ENCODE measurements at regions not wholly inside any gene's neighbourhood (a gene's known extent, or its start where the extent isn't known, plus 50 kb on each side); places are given as distances from the start of the nearest gene placed in this dataset.
A peak's percentile ranks its signal among the peaks of the same experiment; 100 is the strongest.
"Not testable (repeated sequence)": the region's sequence is repeated elsewhere in the genome, so short reads cannot be mapped to it uniquely, and the experiment has no call there.

DNA sequence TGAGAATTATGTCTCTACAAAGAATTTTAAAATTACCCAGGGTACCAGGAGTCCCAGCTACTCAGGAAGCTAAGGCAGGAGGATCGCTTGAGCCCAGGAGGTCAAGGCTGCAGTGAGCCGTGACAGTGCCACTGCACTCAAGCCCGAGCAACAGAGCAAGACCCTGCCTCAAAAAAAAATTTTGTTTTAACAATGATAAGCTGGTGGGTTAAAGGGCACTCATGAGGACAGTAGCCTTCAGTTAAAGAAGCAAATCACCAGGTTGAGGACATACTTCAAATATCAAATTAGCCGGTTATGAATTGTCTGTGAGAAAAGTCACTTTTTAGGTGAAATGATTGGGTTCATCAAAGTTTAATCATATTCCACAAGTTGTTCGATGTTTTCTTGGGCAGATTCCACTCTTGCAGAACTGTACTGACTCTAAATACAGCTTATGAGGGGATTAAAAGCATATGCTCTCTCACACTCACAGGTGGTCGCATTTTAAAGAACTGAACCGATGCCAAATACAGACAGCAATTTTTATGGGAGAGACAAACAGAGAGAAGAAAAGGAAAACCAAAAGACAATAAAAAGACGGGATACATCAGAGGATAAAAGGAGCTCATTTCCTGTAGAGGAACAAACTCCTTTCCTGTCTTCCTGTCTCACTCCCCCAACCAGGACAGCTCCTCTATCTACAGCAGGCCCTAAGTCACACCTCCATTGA lies 582.8 kb upstream of the NRP1 start:
- TF ChIP-seq, protein P1, sequence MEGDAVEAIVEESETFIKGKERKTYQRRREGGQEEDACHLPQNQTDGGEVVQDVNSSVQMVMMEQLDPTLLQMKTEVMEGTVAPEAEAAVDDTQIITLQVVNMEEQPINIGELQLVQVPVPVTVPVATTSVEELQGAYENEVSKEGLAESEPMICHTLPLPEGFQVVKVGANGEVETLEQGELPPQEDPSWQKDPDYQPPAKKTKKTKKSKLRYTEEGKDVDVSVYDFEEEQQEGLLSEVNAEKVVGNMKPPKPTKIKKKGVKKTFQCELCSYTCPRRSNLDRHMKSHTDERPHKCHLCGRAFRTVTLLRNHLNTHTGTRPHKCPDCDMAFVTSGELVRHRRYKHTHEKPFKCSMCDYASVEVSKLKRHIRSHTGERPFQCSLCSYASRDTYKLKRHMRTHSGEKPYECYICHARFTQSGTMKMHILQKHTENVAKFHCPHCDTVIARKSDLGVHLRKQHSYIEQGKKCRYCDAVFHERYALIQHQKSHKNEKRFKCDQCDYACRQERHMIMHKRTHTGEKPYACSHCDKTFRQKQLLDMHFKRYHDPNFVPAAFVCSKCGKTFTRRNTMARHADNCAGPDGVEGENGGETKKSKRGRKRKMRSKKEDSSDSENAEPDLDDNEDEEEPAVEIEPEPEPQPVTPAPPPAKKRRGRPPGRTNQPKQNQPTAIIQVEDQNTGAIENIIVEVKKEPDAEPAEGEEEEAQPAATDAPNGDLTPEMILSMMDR (IDR thresholded peaks at IDR 0.05), result no peak
- no peak for TF ChIP-seq POLR2AphosphoS5 (IDR thresholded peaks at IDR 0.05)
- TF ChIP-seq EP300 (IDR thresholded peaks at IDR 0.05), result no peak
- TF ChIP-seq POLR2A (IDR thresholded peaks at IDR 0.05), result no peak
- H3K36me3 ChIP-seq, result no peaks in the 10 kb centered on the region
- WGBS, 2 donors (ENCODE audit: low coverage in 1 of 2), result 58 to 70% methylated on average over 6 to 8 of the region's 8 CpGs

DNA sequence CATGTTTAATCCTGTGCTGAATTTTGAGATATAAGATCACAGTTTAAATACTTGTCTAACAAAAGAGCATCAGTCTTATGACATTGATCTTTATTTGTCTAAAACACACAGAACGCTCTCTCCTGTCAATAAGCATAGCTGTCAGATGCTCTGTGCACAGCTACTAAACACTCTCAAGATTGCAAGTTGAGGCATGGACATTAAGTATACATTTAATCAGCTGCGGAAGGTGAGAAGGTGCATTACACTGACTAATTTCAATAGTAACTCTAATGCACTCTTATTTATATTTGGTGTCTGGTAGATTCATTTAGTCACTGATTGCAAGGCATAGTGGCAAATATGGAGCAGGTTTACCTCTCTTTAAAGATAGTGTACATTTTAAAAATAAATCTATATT lies 580.3 kb upstream of the NRP1 start:
- H3K27me3 ChIP-seq, result no peaks in the 10 kb centered on the region
- no peaks in the 10 kb centered on the region for H3K4me1 ChIP-seq
- 96 to 100% methylated on average over 1 to 2 of the region's 2 CpGs for WGBS, 2 donors (ENCODE audit: low coverage in 1 of 2)
- no peaks in the 10 kb centered on the region for H3K9me3 ChIP-seq
- no peaks in the 10 kb centered on the region for H3K36me3 ChIP-seq
- H3K4me3 ChIP-seq, result no peak overlapping the region
- ATAC-seq, result no peak
- TF ChIP-seq, protein P1 (IDR thresholded peaks at IDR 0.05), result no peak
- TF ChIP-seq POLR2A (IDR thresholded peaks at IDR 0.05), result no peak
- TF ChIP-seq POLR2AphosphoS5 (IDR thresholded peaks at IDR 0.05), result no peak
- no peak for TF ChIP-seq EP300 (IDR thresholded peaks at IDR 0.05)
- no peak overlapping the region for H3K27ac ChIP-seq

More for the DNA sequence above, 582.8 kb upstream of the NRP1 start:
- no peak overlapping the region for H3K27ac ChIP-seq
- no peaks in the 10 kb centered on the region for H3K9me3 ChIP-seq
- H3K4me3 ChIP-seq, result no peak overlapping the region
- H3K27me3 ChIP-seq, result no peaks in the 10 kb centered on the region
- ATAC-seq, result no peak
- H3K4me1 ChIP-seq, result no peaks in the 10 kb centered on the region

DNA sequence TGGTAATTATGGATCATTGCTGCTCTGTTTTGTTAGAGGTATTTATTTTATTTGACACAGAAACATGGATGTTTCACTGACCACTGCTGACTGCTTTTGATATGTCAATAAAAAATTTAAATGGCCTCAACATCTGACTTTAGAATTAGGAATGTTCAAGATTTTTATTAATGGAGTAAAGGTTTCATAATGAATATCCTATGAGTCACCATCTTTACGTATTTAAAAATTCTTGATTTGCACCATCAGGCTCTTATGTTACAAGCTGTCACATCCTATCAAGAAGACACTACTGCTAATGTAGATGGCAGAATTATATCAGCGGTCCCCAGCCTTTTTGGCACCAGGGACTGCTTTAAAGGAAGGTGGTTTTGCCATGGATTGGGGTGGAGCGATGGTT lies 578.7 kb upstream of the NRP1 start:
- H3K27ac ChIP-seq, result no peak overlapping the region
- WGBS, 2 donors (ENCODE audit: low coverage in 1 of 2), result 80 to 93% methylated on average over 3 of the region's 3 CpGs
- no peaks in the 10 kb centered on the region for H3K36me3 ChIP-seq
- no peak for ATAC-seq
- H3K27me3 ChIP-seq, result no peaks in the 10 kb centered on the region
- no peak for TF ChIP-seq POLR2A (IDR thresholded peaks at IDR 0.05)
- no peak for TF ChIP-seq EP300 (IDR thresholded peaks at IDR 0.05)
- TF ChIP-seq POLR2AphosphoS5 (IDR thresholded peaks at IDR 0.05), result no peak
- TF ChIP-seq, protein P1 (IDR thresholded peaks at IDR 0.05), result no peak
- no peaks in the 10 kb centered on the region for H3K9me3 ChIP-seq
- H3K4me1 ChIP-seq, result no peaks in the 10 kb centered on the region
- no peak overlapping the region for H3K4me3 ChIP-seq

DNA sequence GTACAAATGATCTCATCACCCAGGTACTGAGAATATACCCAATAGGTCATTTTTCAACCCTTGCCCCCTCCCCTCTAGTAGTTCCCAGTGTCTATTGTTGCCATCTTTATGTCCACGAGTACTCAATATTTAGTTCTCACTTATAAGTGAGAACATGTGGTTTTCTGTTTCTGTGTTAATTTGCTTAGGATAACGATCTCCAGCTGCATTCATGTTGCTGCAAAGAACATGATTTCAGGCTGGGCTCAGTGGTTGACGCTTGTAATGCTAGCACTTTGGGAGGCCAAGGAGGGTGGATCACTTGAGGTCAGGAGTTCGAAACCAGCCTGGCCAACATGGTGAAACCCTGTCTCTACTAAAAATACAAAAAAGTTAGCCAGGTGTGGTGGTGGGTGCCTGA lies 575.0 kb upstream of the NRP1 start:
- not testable (repeated sequence) for H3K4me3 ChIP-seq, H3K27ac ChIP-seq, H3K9me3 ChIP-seq, ATAC-seq, H3K36me3 ChIP-seq, H3K4me1 ChIP-seq, H3K27me3 ChIP-seq
- 78 to 92% methylated on average over 3 of the region's 4 CpGs for WGBS, 2 donors (ENCODE audit: low coverage in 1 of 2)

DNA sequence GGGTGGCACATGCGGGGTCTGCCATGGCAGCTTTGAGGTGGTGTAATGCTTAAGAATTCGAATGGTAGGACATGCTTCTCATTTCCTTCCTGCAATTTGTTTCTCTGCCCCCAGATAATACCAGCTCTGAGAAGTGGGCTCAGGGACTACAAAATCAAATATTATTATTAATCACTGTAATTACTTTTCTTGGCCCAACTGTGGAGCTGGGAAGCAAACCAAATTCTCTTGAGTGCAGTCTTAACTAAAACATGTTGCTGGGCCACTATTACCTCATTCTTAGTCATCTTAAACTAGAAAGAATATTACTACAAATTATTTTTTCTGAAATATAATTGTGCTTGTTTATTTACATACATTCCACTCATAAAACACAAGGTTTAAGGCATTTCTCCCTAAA lies 566.7 kb upstream of the NRP1 start:
- Histone ChIP-seq H3K36me3 (no peaks in the 10 kb centered on the region), H3K27ac (peak overlapping the region in 3 of 4 donors; percentile 36 to 67 (median 51)), H3K9me3 (no peaks in the 10 kb centered on the region), H3K4me1 (peaks cover 7 to 29% (median 12%) of the 10 kb centered on the region in 3 donors), H3K4me3 (no peak overlapping the region), H3K27me3 (no peaks in the 10 kb centered on the region)
- TF ChIP-seq POLR2A (IDR thresholded peaks at IDR 0.05) (no peak), EP300 (IDR thresholded peaks at IDR 0.05) (no peak), POLR2AphosphoS5 (IDR thresholded peaks at IDR 0.05) (no peak)
- TF ChIP-seq, protein P1 (IDR thresholded peaks at IDR 0.05), result no peak
- 41 to 66% methylated on average over 2 of the region's 2 CpGs for WGBS, 2 donors (ENCODE audit: low coverage in 1 of 2)
- ATAC-seq, result peak; percentile 47
